SH-SY5Y (cell line): ENCODE measurements at regions not wholly inside any gene's neighbourhood (a gene's known extent, or its start where the extent isn't known, plus 50 kb on each side); places are given as distances from the start of the nearest gene placed in this dataset.

Source experiments
- GATA2 ChIP-seq: IDR thresholded peaks from 2 replicates; pipeline ENCODE4 v1.6.1; 2011; ENCODE audit warnings: mild to moderate bottlenecking, low read depth, low read length
- GATA3 ChIP-seq: IDR thresholded peaks from 2 replicates; pipeline ENCODE4 v1.6.1; 2011; ENCODE audit warnings: low read depth, mild to moderate bottlenecking, low read length, moderate library complexity

- TF ChIP-seq GATA3 (no peak), GATA2 (no peak)
Measured at GRCh38 chr13:78152415-78152814, 233.8 kb upstream of the EDNRB start.
